Neural cell (in vitro differentiated cells): ENCODE measurements at regions not wholly inside any gene's neighbourhood (a gene's known extent, or its start where the extent isn't known, plus 50 kb on each side); places are given as distances from the start of the nearest gene placed in this dataset.

Source experiments
- H2AFZ ChIP-seq: fragments of 200-600, 300-800 bp; sonication (generic), shearing (Covaris generic); 2 replicates; pipeline ENCODE4 v1.6.0; 2014; ENCODE audit warnings: low read depth, mild to moderate bottlenecking, antibody characterized with exemption, low read length, moderate library complexity
- H3F3A ChIP-seq: fragments of 200-600 bp; shearing (Covaris generic); 2 replicates; pipeline ENCODE4 v1.6.1; 2016; ENCODE audit warnings: mild to moderate bottlenecking, moderate library complexity, mixed read lengths, antibody characterized with exemption, low read length; ENCODE audit not compliant: insufficient read depth, poor library complexity, severe bottlenecking
- H3K27ac ChIP-seq: fragments of 200-600, 300-800 bp; sonication (generic), shearing (Covaris generic); 2 replicates; pipeline ENCODE4 v1.5.1; 2014; ENCODE audit warnings: mild to moderate bottlenecking, low read length, moderate library complexity
- H3K27me3 ChIP-seq: fragments of 300-800, 200-600 bp; sonication (generic), shearing (Covaris generic); 2 replicates; pipeline ENCODE4 v1.6.0; 2014; ENCODE audit warnings: mild to moderate bottlenecking, low read depth, low read length, moderate library complexity; ENCODE audit not compliant: insufficient read depth
- H3K36me3 ChIP-seq: fragments of 300-800, 200-600 bp; sonication (generic), shearing (Covaris generic); 2 replicates; pipeline ENCODE4 v1.5.1; 2014; ENCODE audit warnings: mild to moderate bottlenecking, antibody characterized with exemption, low read length, moderate library complexity; ENCODE audit not compliant: insufficient read depth
- H3K4me2 ChIP-seq: fragments of 300-800, 200-600 bp; sonication (generic), shearing (Covaris generic); 2 replicates; pipeline ENCODE4 v1.6.0; 2014; ENCODE audit warnings: mild to moderate bottlenecking, low read length
- H3K4me3 ChIP-seq: fragments of 300-800, 200-600 bp; sonication (generic), shearing (Covaris generic); 2 replicates; pipeline ENCODE4 v1.5.1; 2014; ENCODE audit warnings: mild to moderate bottlenecking, low read length, moderate library complexity
- H3K79me2 ChIP-seq: fragments of 200-600 bp; shearing (Covaris generic); replicated peaks from 2 replicates; pipeline ENCODE4 v1.6.0; 2014; ENCODE audit warnings: mild to moderate bottlenecking, low read length, moderate library complexity; ENCODE audit not compliant: insufficient read depth
- H3K9ac ChIP-seq: fragments of 300-800, 200-600 bp; sonication (generic), shearing (Covaris generic); 2 replicates; pipeline ENCODE4 v1.6.1; 2016; ENCODE audit warnings: mild to moderate bottlenecking, low read length, mixed read lengths
- H3K9me2 ChIP-seq: fragments of 200-600 bp; shearing (Covaris generic); 2 replicates; pipeline ENCODE4 v1.6.1; 2016; ENCODE audit warnings: mild to moderate bottlenecking, low read length, mixed read lengths; ENCODE audit not compliant: insufficient read depth
- H3K9me3 ChIP-seq: fragments of 200-600, 300-800 bp; sonication (generic), shearing (Covaris generic); 2 replicates; pipeline ENCODE4 v1.6.1; 2016; ENCODE audit warnings: mild to moderate bottlenecking, mixed run types, low read length, moderate library complexity, mixed read lengths
- H4K20me1 ChIP-seq: fragments of 200-600 bp; shearing (Covaris generic); 2 replicates; pipeline ENCODE4 v1.6.1; 2016; ENCODE audit warnings: mild to moderate bottlenecking, mixed run types; ENCODE audit not compliant: insufficient read depth
- EP300 ChIP-seq: fragments of 450-650 bp; conservative IDR thresholded peaks from 2 replicates; pipeline ENCODE4 v1.6.1; 2014; ENCODE audit warnings: antibody characterized with exemption, mild to moderate bottlenecking, moderate library complexity; ENCODE audit not compliant: poor library complexity, severe bottlenecking
- EZH2 ChIP-seq: fragments of 200-600, 300-800 bp; shearing (Covaris generic), sonication (generic); IDR thresholded peaks from 2 replicates; pipeline ENCODE4 v1.6.1; 2014; ENCODE audit warnings: antibody characterized with exemption, low read length, borderline replicate concordance, mild to moderate bottlenecking; ENCODE audit not compliant: insufficient read depth, poor library complexity, severe bottlenecking
- MXI1 ChIP-seq: fragments of 450-650 bp; conservative IDR thresholded peaks from 2 replicates; pipeline ENCODE4 v1.6.1; 2014; ENCODE audit warnings: antibody characterized with exemption, mild to moderate bottlenecking; ENCODE audit not compliant: poor library complexity, severe bottlenecking
- POLR2AphosphoS5 ChIP-seq: IDR thresholded peaks from 2 replicates; pipeline ENCODE4 v1.6.1; 2012
- RAD21 ChIP-seq: fragments of 450-650 bp; conservative IDR thresholded peaks from 2 replicates; pipeline ENCODE4 v1.6.1; 2014; ENCODE audit warnings: antibody characterized with exemption, mild to moderate bottlenecking, moderate library complexity
- SMC3 ChIP-seq: fragments of 450-650 bp; conservative IDR thresholded peaks from 2 replicates; pipeline ENCODE4 v1.6.1; 2014; ENCODE audit warnings: antibody characterized with exemption, mild to moderate bottlenecking, moderate library complexity; ENCODE audit not compliant: poor library complexity
- TAF1 ChIP-seq: IDR thresholded peaks from 2 replicates; pipeline ENCODE4 v1.6.1; 2012; ENCODE audit warnings: low read depth
- TF ChIP-seq, protein P1 (sequence below): fragments of 450-650 bp; IDR thresholded peaks from 2 replicates; pipeline ENCODE4 v1.5.1; 2014; ENCODE audit warnings: antibody characterized with exemption, mild to moderate bottlenecking, moderate library complexity; ENCODE audit not compliant: poor library complexity, severe bottlenecking
- TF ChIP-seq, protein P2 (sequence below): IDR thresholded peaks from 2 replicates; pipeline ENCODE4 v1.6.1; 2012; ENCODE audit warnings: borderline replicate concordance

DNA sequence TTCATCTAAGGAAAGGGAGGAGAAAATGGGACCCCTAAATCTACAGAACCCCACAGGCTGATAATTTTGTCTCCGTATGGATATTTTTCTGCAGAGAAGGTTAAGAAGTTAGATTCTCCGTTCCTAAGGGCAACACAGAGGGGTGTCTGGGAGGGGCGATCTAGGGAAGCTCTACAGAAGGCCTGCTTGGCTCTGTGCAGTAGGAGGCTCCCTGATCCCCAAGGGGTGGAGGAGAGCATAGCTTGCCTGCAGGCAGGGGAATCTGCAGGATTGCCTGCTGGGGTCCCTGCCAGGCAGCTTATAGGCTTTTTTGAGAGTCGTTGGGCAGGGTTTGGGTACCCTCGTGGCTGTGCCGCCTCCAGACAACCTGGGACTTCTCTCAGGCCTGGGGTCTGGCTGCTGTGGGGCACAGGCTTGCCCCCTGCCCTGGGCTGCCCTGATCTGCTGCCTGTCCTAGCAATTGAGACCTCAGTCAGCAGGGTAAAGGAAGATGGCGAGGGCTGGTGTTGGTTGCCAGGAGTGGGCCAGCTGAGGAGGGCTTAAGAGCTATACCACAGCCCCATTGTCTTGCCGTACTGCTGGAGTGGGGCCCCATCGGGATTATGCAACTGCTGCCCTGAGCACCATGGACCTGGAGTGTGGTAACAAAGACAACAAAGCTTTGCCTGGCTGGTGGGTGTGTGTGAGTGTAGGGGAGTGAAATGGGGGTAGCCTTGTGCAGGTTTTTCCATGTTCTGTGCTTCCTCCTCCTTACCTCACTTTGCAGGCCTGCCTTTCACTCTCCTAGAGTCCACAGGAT, 74.1 kb downstream of the EFNB1 start:
- Histone ChIP-seq H3K4me2 (no peak overlapping the region), H3K36me3 (no peaks in the 10 kb centered on the region), H2AFZ (no peak overlapping the region), H3K4me3 (no peak overlapping the region), H3F3A (no peaks in the 10 kb centered on the region), H3K79me2 (no peaks in the 10 kb centered on the region), H3K9ac (no peak overlapping the region), H3K27me3 (no peaks in the 10 kb centered on the region), H4K20me1 (no peaks in the 10 kb centered on the region), H3K27ac (no peak overlapping the region), H3K9me2 (no peaks in the 10 kb centered on the region), H3K9me3 (no peaks in the 10 kb centered on the region)
- TF ChIP-seq, protein P1, sequence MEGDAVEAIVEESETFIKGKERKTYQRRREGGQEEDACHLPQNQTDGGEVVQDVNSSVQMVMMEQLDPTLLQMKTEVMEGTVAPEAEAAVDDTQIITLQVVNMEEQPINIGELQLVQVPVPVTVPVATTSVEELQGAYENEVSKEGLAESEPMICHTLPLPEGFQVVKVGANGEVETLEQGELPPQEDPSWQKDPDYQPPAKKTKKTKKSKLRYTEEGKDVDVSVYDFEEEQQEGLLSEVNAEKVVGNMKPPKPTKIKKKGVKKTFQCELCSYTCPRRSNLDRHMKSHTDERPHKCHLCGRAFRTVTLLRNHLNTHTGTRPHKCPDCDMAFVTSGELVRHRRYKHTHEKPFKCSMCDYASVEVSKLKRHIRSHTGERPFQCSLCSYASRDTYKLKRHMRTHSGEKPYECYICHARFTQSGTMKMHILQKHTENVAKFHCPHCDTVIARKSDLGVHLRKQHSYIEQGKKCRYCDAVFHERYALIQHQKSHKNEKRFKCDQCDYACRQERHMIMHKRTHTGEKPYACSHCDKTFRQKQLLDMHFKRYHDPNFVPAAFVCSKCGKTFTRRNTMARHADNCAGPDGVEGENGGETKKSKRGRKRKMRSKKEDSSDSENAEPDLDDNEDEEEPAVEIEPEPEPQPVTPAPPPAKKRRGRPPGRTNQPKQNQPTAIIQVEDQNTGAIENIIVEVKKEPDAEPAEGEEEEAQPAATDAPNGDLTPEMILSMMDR, result no peak
- no peak for TF ChIP-seq TAF1
- TF ChIP-seq MXI1, result no peak
- TF ChIP-seq POLR2AphosphoS5, result no peak
- no peak for TF ChIP-seq RAD21
- no peak for TF ChIP-seq SMC3
- TF ChIP-seq, protein P2, sequence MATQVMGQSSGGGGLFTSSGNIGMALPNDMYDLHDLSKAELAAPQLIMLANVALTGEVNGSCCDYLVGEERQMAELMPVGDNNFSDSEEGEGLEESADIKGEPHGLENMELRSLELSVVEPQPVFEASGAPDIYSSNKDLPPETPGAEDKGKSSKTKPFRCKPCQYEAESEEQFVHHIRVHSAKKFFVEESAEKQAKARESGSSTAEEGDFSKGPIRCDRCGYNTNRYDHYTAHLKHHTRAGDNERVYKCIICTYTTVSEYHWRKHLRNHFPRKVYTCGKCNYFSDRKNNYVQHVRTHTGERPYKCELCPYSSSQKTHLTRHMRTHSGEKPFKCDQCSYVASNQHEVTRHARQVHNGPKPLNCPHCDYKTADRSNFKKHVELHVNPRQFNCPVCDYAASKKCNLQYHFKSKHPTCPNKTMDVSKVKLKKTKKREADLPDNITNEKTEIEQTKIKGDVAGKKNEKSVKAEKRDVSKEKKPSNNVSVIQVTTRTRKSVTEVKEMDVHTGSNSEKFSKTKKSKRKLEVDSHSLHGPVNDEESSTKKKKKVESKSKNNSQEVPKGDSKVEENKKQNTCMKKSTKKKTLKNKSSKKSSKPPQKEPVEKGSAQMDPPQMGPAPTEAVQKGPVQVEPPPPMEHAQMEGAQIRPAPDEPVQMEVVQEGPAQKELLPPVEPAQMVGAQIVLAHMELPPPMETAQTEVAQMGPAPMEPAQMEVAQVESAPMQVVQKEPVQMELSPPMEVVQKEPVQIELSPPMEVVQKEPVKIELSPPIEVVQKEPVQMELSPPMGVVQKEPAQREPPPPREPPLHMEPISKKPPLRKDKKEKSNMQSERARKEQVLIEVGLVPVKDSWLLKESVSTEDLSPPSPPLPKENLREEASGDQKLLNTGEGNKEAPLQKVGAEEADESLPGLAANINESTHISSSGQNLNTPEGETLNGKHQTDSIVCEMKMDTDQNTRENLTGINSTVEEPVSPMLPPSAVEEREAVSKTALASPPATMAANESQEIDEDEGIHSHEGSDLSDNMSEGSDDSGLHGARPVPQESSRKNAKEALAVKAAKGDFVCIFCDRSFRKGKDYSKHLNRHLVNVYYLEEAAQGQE, result no peak
- TF ChIP-seq EZH2, result no peak

GRCh38 chrX:68901519-68901918, 72.7 kb downstream of the EFNB1 start:
- H3K9me2 ChIP-seq, result no peaks in the 10 kb centered on the region
- no peaks in the 10 kb centered on the region for H4K20me1 ChIP-seq
- H3K79me2 ChIP-seq, result no peaks in the 10 kb centered on the region
- no peaks in the 10 kb centered on the region for H3K27me3 ChIP-seq
- no peaks in the 10 kb centered on the region for H3K36me3 ChIP-seq
- no peak overlapping the region for H3K27ac ChIP-seq
- no peak overlapping the region for H3K4me2 ChIP-seq
- TF ChIP-seq SMC3 (no peak), TAF1 (no peak), EP300 (no peak), MXI1 (no peak), EZH2 (no peak), RAD21 (no peak), POLR2AphosphoS5 (no peak)
- TF ChIP-seq, protein P1, result no peak
- H3K4me3 ChIP-seq, result no peak overlapping the region
- no peak overlapping the region for H3K9ac ChIP-seq
- no peaks in the 10 kb centered on the region for H3K9me3 ChIP-seq
- H3F3A ChIP-seq, result no peaks in the 10 kb centered on the region
- no peak overlapping the region for H2AFZ ChIP-seq
